OCI-LY7 (cell line): ENCODE measurements at regions not wholly inside any gene's neighbourhood (a gene's known extent, or its start where the extent isn't known, plus 50 kb on each side); places are given as distances from the start of the nearest gene placed in this dataset.

Experiments
- BruUV-seq: library from RNA; stranded (reverse); fragments of 400-500 nt; replicated peaks from 2 replicates; lab custom pipeline; 2021; lab: Mats Ljungman, UMichigan
- CTCF ChIA-PET: fragments of 300-600 bp; sonication (Branson Sonifier 250); formaldehyde crosslinking; loops from one replicate; lab custom pipeline; 2022; ENCODE audit warnings: antibody characterized with exemption; ENCODE audit not compliant: unreplicated experiment; lab: Charles Lee
- POLR2A ChIA-PET: fragments of 300-600 bp; sonication (Branson Sonifier 250); formaldehyde crosslinking; loops from one replicate; lab custom pipeline; 2022; ENCODE audit warnings: antibody characterized with exemption; lab: Charles Lee
- DNase-seq: peaks from one replicate; pipeline ENCODE4 v3.0.0-alpha.2; 2015; ENCODE audit warnings: low spot score
- H2AFZ ChIP-seq: fragments of 200-600 bp; sonication (generic), shearing (Covaris generic); 2 replicates; pipeline ENCODE4 v1.6.1; 2014; ENCODE audit warnings: mild to moderate bottlenecking, antibody characterized with exemption, low read length, moderate library complexity
- H3K27ac ChIP-seq: fragments of 200-600 bp; sonication (generic); 2 replicates; pipeline ENCODE4 v1.5.1; 2014; ENCODE audit warnings: mixed run types, low read depth, mild to moderate bottlenecking, moderate library complexity, low read length, inconsistent platforms; ENCODE audit not compliant: poor library complexity, severe bottlenecking
- H3K36me3 ChIP-seq: fragments of 200-600 bp; sonication (generic); 2 replicates; pipeline ENCODE4 v1.6.1; 2014; ENCODE audit warnings: mild to moderate bottlenecking, antibody characterized with exemption, low read length, moderate library complexity, mixed read lengths; ENCODE audit not compliant: insufficient read depth
- H3K4me1 ChIP-seq: fragments of 200-600 bp; sonication (generic); 2 replicates; pipeline ENCODE4 v1.5.1; 2014; ENCODE audit warnings: mild to moderate bottlenecking, low read length; ENCODE audit not compliant: insufficient read depth, poor library complexity, severe bottlenecking
- H3K4me2 ChIP-seq: fragments of 200-600 bp; sonication (generic); 2 replicates; pipeline ENCODE4 v1.6.1; 2014; ENCODE audit warnings: mild to moderate bottlenecking, low read length
- H3K4me3 ChIP-seq: fragments of 200-600 bp; sonication (generic); 2 replicates; pipeline ENCODE4 v1.5.1; 2014; ENCODE audit warnings: mild to moderate bottlenecking, low read depth, low read length; ENCODE audit not compliant: poor library complexity, severe bottlenecking
- H3K79me2 ChIP-seq: fragments of 200-600 bp; sonication (generic); 2 replicates; pipeline ENCODE4 v1.6.1; 2016; ENCODE audit warnings: low read depth, mild to moderate bottlenecking, low read length, moderate library complexity, mixed read lengths; ENCODE audit not compliant: insufficient read depth
- H3K9me2 ChIP-seq: fragments of 200-600 bp; sonication (generic); 2 replicates; pipeline ENCODE4 v1.6.1; 2016; ENCODE audit warnings: mild to moderate bottlenecking, low read length, mixed read lengths; ENCODE audit not compliant: insufficient read depth
- H3K9me3 ChIP-seq: fragments of 200-600 bp; sonication (generic); 2 replicates; pipeline ENCODE4 v1.6.1; 2014; ENCODE audit warnings: mild to moderate bottlenecking, mixed run types, low read length, mixed read lengths
- H4K20me1 ChIP-seq: fragments of 200-600 bp; sonication (generic); 2 replicates; pipeline ENCODE4 v1.6.1; 2014; ENCODE audit warnings: mild to moderate bottlenecking, antibody characterized with exemption, low read length, moderate library complexity, mixed read lengths; ENCODE audit not compliant: insufficient read depth
- EZH2phosphoT487 ChIP-seq: fragments of 200-600 bp; sonication (generic); IDR thresholded peaks from 2 replicates; pipeline ENCODE4 v1.6.1; 2018; ENCODE audit warnings: low read depth, borderline replicate concordance, mild to moderate bottlenecking, mixed run types, antibody characterized with exemption, low read length, moderate library complexity, mixed read lengths
- intact Hi-C: fragments of 100-400 bp; cut with micrococcal nuclease; formaldehyde crosslinking; loops from one replicate; pipeline ENCODE4 v1.10.0; 2022; ENCODE audit not compliant: unreplicated experiment
- TF ChIP-seq, protein P1 (sequence below): fragments of 200-600 bp; sonication (generic); conservative IDR thresholded peaks from 2 replicates; pipeline ENCODE4 v1.5.1; 2014; ENCODE audit warnings: mild to moderate bottlenecking, antibody characterized with exemption, low read length, moderate library complexity, mixed read lengths

DNA sequence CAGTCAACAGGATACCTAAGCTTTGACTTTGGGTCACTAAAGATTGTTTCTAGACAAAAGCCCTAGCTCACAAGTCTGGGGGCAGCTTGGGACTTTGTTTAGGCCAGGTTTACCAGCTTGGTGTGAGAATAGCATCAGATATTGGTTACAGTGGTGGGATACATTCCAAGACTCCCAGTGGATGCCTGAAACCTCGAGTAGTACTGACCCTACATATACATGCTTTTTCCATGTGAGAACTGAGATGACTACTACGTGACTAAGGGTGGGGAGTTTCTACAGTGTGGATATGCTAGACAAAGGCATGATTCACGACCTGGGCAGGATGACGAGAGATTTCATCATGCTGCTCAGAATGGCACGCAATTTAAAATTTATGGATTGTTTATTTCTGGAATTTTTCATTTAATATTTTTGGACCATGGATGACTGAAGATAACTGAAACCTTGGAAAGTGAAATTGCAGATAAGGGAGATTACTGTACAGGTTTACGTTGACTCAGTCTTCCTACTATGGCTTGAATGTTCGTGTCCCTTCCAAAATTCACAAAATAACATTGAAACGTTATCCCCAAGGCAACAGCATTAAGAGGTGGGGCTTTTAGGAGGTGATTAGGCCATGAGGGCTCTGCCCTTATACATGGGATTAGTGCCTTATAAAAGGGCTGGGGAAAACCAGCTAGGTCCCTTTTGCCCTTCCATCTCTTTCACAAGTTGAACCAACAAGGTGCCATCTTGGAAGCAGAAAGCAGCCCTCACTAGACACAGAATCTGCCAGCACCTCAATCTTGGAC, 50.2 kb upstream of the CTAGE1 start:
- Histone ChIP-seq H3K36me3 (no peaks in the 10 kb centered on the region), H3K4me1 (no peaks in the 10 kb centered on the region), H3K4me2 (no peak overlapping the region), H2AFZ (no peak overlapping the region), H3K79me2 (no peaks in the 10 kb centered on the region), H3K9me2 (no peaks in the 10 kb centered on the region), H3K27ac (no peak overlapping the region), H4K20me1 (no peaks in the 10 kb centered on the region), H3K9me3 (no peaks in the 10 kb centered on the region), H3K4me3 (no peak overlapping the region)
- POLR2A ChIA-PET: no interaction called here
- no peak for DNase-seq
- CTCF ChIA-PET: no interaction called here
- no TSS peak for BruUV-seq
- intact Hi-C loops: no loop called here
- TF ChIP-seq, protein P1, sequence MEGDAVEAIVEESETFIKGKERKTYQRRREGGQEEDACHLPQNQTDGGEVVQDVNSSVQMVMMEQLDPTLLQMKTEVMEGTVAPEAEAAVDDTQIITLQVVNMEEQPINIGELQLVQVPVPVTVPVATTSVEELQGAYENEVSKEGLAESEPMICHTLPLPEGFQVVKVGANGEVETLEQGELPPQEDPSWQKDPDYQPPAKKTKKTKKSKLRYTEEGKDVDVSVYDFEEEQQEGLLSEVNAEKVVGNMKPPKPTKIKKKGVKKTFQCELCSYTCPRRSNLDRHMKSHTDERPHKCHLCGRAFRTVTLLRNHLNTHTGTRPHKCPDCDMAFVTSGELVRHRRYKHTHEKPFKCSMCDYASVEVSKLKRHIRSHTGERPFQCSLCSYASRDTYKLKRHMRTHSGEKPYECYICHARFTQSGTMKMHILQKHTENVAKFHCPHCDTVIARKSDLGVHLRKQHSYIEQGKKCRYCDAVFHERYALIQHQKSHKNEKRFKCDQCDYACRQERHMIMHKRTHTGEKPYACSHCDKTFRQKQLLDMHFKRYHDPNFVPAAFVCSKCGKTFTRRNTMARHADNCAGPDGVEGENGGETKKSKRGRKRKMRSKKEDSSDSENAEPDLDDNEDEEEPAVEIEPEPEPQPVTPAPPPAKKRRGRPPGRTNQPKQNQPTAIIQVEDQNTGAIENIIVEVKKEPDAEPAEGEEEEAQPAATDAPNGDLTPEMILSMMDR: no peak
- TF ChIP-seq EZH2phosphoT487: no peak

DNA sequence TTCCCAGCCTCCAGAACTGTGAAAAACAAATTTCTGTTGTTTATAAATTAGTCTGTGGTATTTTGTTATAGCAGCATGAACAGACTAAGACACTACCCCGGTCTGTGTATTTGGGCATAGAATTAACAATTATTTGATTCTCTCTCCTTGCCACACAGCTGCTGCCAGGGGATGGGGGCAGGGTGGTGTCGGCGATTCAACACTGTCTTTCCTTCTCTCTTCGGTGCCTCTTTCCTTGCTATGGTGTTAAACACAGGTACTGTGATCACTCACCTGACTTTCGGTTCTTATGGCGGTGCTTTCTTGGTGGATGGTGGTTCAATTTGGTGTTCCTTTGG, 50.8 kb upstream of the CTAGE1 start:
- Histone ChIP-seq H4K20me1 (no peaks in the 10 kb centered on the region), H3K9me3 (no peaks in the 10 kb centered on the region), H3K4me1 (no peaks in the 10 kb centered on the region), H3K36me3 (no peaks in the 10 kb centered on the region), H2AFZ (no peak overlapping the region), H3K4me2 (no peak overlapping the region), H3K27ac (no peak overlapping the region), H3K4me3 (no peak overlapping the region), H3K9me2 (no peaks in the 10 kb centered on the region), H3K79me2 (no peaks in the 10 kb centered on the region)
- no peak for DNase-seq
- intact Hi-C loops: no loop called here
- no TSS peak for BruUV-seq
- TF ChIP-seq, protein P1: no peak
- no peak for TF ChIP-seq EZH2phosphoT487
- CTCF ChIA-PET: no interaction called here
- POLR2A ChIA-PET: no interaction called here

DNA sequence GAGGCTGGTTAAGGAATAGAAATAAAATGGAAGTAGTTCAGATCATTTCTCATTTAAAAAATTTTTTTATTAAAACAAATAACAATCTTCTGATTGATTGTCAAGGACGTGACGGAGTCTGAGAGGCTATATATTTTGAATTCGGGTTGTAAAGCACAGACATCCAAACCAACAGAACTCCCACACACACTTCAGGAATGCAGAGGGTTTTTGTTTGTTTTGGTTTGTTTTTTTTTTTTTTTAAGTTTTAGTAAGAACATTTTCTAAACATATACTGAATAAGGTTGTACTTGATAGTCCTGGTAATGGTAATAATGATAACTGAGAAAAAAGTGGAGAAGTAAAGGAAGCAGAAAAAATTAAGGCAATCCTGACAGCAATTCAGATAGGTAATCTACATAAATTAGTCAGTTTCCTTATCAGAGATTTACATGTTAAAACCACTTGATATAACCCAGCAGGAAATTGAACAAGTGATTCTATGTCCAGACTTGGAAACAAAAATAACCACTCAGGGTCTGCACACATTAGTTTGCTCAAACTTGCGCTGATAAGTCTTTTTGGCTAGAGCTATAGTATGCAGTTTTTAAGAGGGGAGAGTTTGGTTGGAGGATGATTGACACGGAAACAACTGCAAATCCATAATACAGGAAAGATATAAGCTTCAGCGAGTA, 51.5 kb upstream of the CTAGE1 start:
- BruUV-seq: no TSS peak
- H4K20me1 ChIP-seq: no peaks in the 10 kb centered on the region
- intact Hi-C loops: no loop called here
- no peak overlapping the region for H3K4me3 ChIP-seq
- no peaks in the 10 kb centered on the region for H3K9me2 ChIP-seq
- H2AFZ ChIP-seq: no peak overlapping the region
- CTCF ChIA-PET: no interaction called here
- H3K9me3 ChIP-seq: no peaks in the 10 kb centered on the region
- H3K36me3 ChIP-seq: no peaks in the 10 kb centered on the region
- DNase-seq: no peak
- H3K79me2 ChIP-seq: no peaks in the 10 kb centered on the region
- no peaks in the 10 kb centered on the region for H3K4me1 ChIP-seq
- no peak overlapping the region for H3K4me2 ChIP-seq
- TF ChIP-seq EZH2phosphoT487: no peak
- TF ChIP-seq, protein P1: no peak
- no peak overlapping the region for H3K27ac ChIP-seq
- POLR2A ChIA-PET: no interaction called here
